Peyer's patch (tissue), 4 donors: ENCODE measurements at regions not wholly inside any gene's neighbourhood (a gene's known extent, or its start where the extent isn't known, plus 50 kb on each side); places are given as distances from the start of the nearest gene placed in this dataset.
"Not testable (repeated sequence)": the region's sequence is repeated elsewhere in the genome, so short reads cannot be mapped to it uniquely, and the experiment has no call there.

Experiments
- DNase-seq, 3 donors: peaks; one replicate each; pipeline ENCODE4 v3.0.0-alpha.2; 2017 to 2019
- H3K27ac ChIP-seq, 4 donors: fragments of 200-600 bp; sonication (generic); one replicate each; pipeline ENCODE4 v1.5.1; 2016 to 2019
- H3K27me3 ChIP-seq, 2 donors: fragments of 200-600 bp; sonication (generic); one replicate each; pipeline ENCODE4 v1.5.1; 2019
- H3K36me3 ChIP-seq, 3 donors: fragments of 200-600 bp; sonication (generic); one replicate each; pipeline ENCODE4 v1.5.1; 2016 to 2019
- H3K4me1 ChIP-seq, 4 donors: fragments of 200-600 bp; sonication (generic); one replicate each; pipeline ENCODE4 v1.5.1; 2016 to 2019
- H3K4me3 ChIP-seq, 4 donors: fragments of 200-600 bp; sonication (generic); 1 replicate in 3 of 4; 2 replicates in 1 of 4; pipeline ENCODE4 v1.5.1; 2016 to 2019; ENCODE audit warnings: mild to moderate bottlenecking in 1 of 4
- H3K9me3 ChIP-seq, 4 donors: fragments of 200-600 bp; sonication (generic); one replicate each; pipeline ENCODE4 v1.5.1; 2016 to 2019; ENCODE audit warnings: mild to moderate bottlenecking in 1 of 4
- CTCF ChIP-seq, 6 experiments: fragments of 450-650 bp in 4 of 6; fragments of 200-600 bp in 2 of 6; sonication (generic) in 1 of 6; IDR thresholded peaks; one replicate each; pipeline ENCODE4 v1.5.1; 2017 to 2019; ENCODE audit warnings: antibody characterized with exemption in 6 of 6, mild to moderate bottlenecking in 3 of 6, moderate library complexity in 1 of 6
- POLR2A ChIP-seq, 2 donors: fragments of 450-650 bp; IDR thresholded peaks; one replicate each; pipeline ENCODE4 v1.5.1; 2017; ENCODE audit warnings: antibody characterized with exemption in 2 of 2, mild to moderate bottlenecking in 2 of 2, moderate library complexity in 2 of 2

- no peaks in the 10 kb centered on the region for H3K27me3 ChIP-seq
- peaks cover 0 to 3% (median 0%) of the 10 kb centered on the region in 4 donors for H3K9me3 ChIP-seq
- H3K27ac ChIP-seq, result no peak overlapping the region
These were observed 128.4 kb upstream of the PHYHIPL start for GRCh38 chr10:59047957-59048618.

GRCh38 chr10:59053502-59053901, 122.9 kb upstream of the PHYHIPL start:
- not testable (repeated sequence) for H3K36me3 ChIP-seq, H3K4me1 ChIP-seq, H3K27ac ChIP-seq, H3K9me3 ChIP-seq, H3K4me3 ChIP-seq, DNase-seq, H3K27me3 ChIP-seq

More at GRCh38 chr10:59047957-59048618, 128.4 kb upstream of the PHYHIPL start:
- TF ChIP-seq CTCF (IDR thresholded peaks at IDR 0.05) (no peak), POLR2A (IDR thresholded peaks at IDR 0.05) (no peak)
- DNase-seq, result no peak
- no peaks in the 10 kb centered on the region for H3K36me3 ChIP-seq
- no peaks in the 10 kb centered on the region for H3K4me1 ChIP-seq
- no peak overlapping the region for H3K4me3 ChIP-seq

GRCh38 chr10:59055045-59055444, 121.4 kb upstream of the PHYHIPL start:
- Histone ChIP-seq H3K27me3 (no peaks in the 10 kb centered on the region), H3K4me3 (no peak overlapping the region), H3K9me3 (no peaks in the 10 kb centered on the region), H3K36me3 (no peaks in the 10 kb centered on the region), H3K4me1 (no peaks in the 10 kb centered on the region), H3K27ac (no peak overlapping the region)
- DNase-seq, result no peak
- TF ChIP-seq POLR2A (IDR thresholded peaks at IDR 0.05) (no peak), CTCF (IDR thresholded peaks at IDR 0.05) (no peak)

- no peaks in the 10 kb centered on the region for H3K9me3 ChIP-seq
- no peaks in the 10 kb centered on the region for H3K27me3 ChIP-seq
- H3K27ac ChIP-seq, result no peak overlapping the region
- H3K4me3 ChIP-seq, result no peak overlapping the region
- TF ChIP-seq CTCF (IDR thresholded peaks at IDR 0.05) (no peak), POLR2A (IDR thresholded peaks at IDR 0.05) (no peak)
- DNase-seq, result no peak
- no peaks in the 10 kb centered on the region for H3K4me1 ChIP-seq
- H3K36me3 ChIP-seq, result no peaks in the 10 kb centered on the region
These were observed 119.1 kb upstream of the PHYHIPL start for GRCh38 chr10:59057345-59057744.

- Histone ChIP-seq H3K27ac (no peak overlapping the region), H3K36me3 (no peaks in the 10 kb centered on the region), H3K4me3 (no peak overlapping the region), H3K4me1 (no peaks in the 10 kb centered on the region), H3K27me3 (no peaks in the 10 kb centered on the region), H3K9me3 (no peaks in the 10 kb centered on the region)
- no peak for DNase-seq
- TF ChIP-seq POLR2A (IDR thresholded peaks at IDR 0.05) (no peak), CTCF (IDR thresholded peaks at IDR 0.05) (no peak)
These were observed 115.6 kb upstream of the PHYHIPL start for GRCh38 chr10:59060852-59061251.

- Histone ChIP-seq H3K9me3 (no peaks in the 10 kb centered on the region), H3K4me3 (no peak overlapping the region), H3K4me1 (no peaks in the 10 kb centered on the region), H3K36me3 (no peaks in the 10 kb centered on the region), H3K27me3 (no peaks in the 10 kb centered on the region), H3K27ac (no peak overlapping the region)
- no peak for TF ChIP-seq POLR2A (IDR thresholded peaks at IDR 0.05)
- TF ChIP-seq CTCF (IDR thresholded peaks at IDR 0.05), result no peak
- DNase-seq, result no peak
These were observed 113.0 kb upstream of the PHYHIPL start for GRCh38 chr10:59063491-59063890.
